ENCODE measurements at regions not wholly inside any gene's neighbourhood (a gene's known extent, or its start where the extent isn't known, plus 50 kb on each side); places are given as distances from the start of the nearest gene placed in this dataset.

- no peak for DNase-seq (ENCODE audit: low spot score)
Measured at GRCh38 chr9:80375477-80375876, 803.7 kb downstream of the TLE4 start.

- no peak for DNase-seq (ENCODE audit: low spot score)
Measured at GRCh38 chr9:80369641-80370040, 797.9 kb downstream of the TLE4 start.

- DNase-seq (ENCODE audit: low spot score) = no peak
Measured at GRCh38 chr9:80366626-80367025, 794.9 kb downstream of the TLE4 start.

GRCh38 chr9:80359941-80360881 lies 788.4 kb downstream of the TLE4 start:
- DNase-seq (ENCODE audit: low spot score) = no peak

- DNase-seq (ENCODE audit: low spot score) = no peak
Measured at GRCh38 chr9:80359291-80359690, 787.5 kb downstream of the TLE4 start.

GRCh38 chr9:80352967-80353366 lies 781.2 kb downstream of the TLE4 start:
- DNase-seq (ENCODE audit: low spot score) = no peak

GRCh38 chr9:80351612-80352011 lies 779.8 kb downstream of the TLE4 start:
- DNase-seq (ENCODE audit: low spot score) = no peak

GRCh38 chr9:80326105-80326504 lies 754.3 kb downstream of the TLE4 start:
- no peak for DNase-seq (ENCODE audit: low spot score)

- DNase-seq (ENCODE audit: low spot score) = no peak
Measured at GRCh38 chr9:80320916-80321315, 749.2 kb downstream of the TLE4 start.

GRCh38 chr9:80320480-80320879 lies 748.7 kb downstream of the TLE4 start:
- DNase-seq (ENCODE audit: low spot score) = no peak

- DNase-seq (ENCODE audit: low spot score) = no peak
Measured at GRCh38 chr9:80305136-80305535, 733.4 kb downstream of the TLE4 start.

- DNase-seq (ENCODE audit: low spot score) = no peak
Measured at GRCh38 chr9:80294955-80295354, 723.2 kb downstream of the TLE4 start.

GRCh38 chr9:80294318-80294717 lies 722.6 kb downstream of the TLE4 start:
- DNase-seq (ENCODE audit: low spot score) = no peak

- no peak for DNase-seq (ENCODE audit: low spot score)
Measured at GRCh38 chr9:80292231-80292630, 720.5 kb downstream of the TLE4 start.

GRCh38 chr9:80285326-80285725 lies 713.6 kb downstream of the TLE4 start:
- no peak for DNase-seq (ENCODE audit: low spot score)

- DNase-seq (ENCODE audit: low spot score) = no peak
Measured at GRCh38 chr9:80282766-80283165, 711.0 kb downstream of the TLE4 start.

- no peak for DNase-seq (ENCODE audit: low spot score)
Measured at GRCh38 chr9:80259079-80259478, 687.3 kb downstream of the TLE4 start.

- DNase-seq (ENCODE audit: low spot score) = no peak
Measured at GRCh38 chr9:80251778-80252177, 680.0 kb downstream of the TLE4 start.

GRCh38 chr9:80242022-80242421 lies 670.3 kb downstream of the TLE4 start:
- no peak for DNase-seq (ENCODE audit: low spot score)

GRCh38 chr9:80235752-80236151 lies 664.0 kb downstream of the TLE4 start:
- no peak for DNase-seq (ENCODE audit: low spot score)

GRCh38 chr9:80233906-80234305 lies 662.1 kb downstream of the TLE4 start:
- no peak for DNase-seq (ENCODE audit: low spot score)

GRCh38 chr9:80233102-80233843 lies 661.5 kb downstream of the TLE4 start:
- no peak for DNase-seq (ENCODE audit: low spot score)
